NCI-H774 (cell line): ENCODE measurements at regions not wholly inside any gene's neighbourhood (a gene's known extent, or its start where the extent isn't known, plus 50 kb on each side); places are given as distances from the start of the nearest gene placed in this dataset.
"Not testable (repeated sequence)": the region's sequence is repeated elsewhere in the genome, so short reads cannot be mapped to it uniquely, and the experiment has no call there.

ENCODE experiments used
- DNase-seq: peaks from one replicate; lab custom pipeline; 2025; lab: John Stamatoyannopoulos, UW

DNA sequence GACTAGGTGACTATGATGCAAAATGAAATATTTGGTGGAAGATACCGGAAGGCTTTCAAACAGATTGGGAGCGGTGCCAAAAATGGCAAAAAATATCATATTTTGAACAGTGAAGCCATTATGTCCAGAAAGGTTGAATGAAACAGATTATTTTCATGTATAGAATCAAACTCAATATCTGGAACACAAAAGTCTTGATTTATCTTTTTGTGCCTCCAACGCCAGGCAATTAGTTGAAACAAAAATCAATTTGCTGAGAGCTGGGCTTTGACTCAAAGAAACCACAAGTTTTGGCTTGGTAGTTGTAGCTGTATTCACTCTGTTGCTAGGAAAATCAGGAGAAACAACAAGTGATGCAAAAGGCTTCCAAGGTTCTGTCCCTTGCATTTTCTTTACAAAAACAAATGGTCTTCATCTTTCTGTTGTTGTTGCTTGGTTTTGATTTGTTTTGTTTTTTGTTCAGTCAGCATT is 421.7 kb upstream of the TYRP1 start:
- no peak for DNase-seq

DNA sequence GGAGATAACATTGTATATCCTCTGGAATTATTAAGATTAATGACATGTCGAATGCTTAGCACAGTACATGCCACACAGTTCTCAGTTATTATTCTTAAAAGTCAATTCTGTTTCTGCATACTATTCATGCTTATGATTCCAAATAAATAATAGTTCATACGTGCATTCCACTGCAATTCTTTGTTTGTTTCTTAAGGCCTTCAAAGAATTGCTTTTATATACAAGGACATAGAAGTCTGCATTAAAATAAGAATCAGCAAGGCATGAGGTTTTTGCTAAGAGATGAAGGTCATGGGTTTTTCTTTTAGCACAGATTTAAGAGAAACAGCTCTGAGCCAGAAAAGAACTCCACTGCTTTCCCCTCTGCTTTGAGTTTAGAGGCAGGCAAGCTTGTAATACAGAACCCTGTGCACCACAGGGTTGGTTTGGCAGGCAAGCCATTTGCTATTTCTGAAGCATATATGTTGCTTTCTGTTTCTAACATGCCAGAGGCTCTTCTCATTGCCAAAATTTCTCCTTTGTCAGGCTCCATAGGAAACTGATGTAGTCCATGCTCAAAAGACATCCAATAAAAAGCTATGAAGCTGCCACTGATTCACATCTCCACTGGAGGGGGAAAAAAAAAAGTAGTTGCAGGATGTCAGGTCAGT is 420.6 kb upstream of the TYRP1 start:
- no peak for DNase-seq

DNA sequence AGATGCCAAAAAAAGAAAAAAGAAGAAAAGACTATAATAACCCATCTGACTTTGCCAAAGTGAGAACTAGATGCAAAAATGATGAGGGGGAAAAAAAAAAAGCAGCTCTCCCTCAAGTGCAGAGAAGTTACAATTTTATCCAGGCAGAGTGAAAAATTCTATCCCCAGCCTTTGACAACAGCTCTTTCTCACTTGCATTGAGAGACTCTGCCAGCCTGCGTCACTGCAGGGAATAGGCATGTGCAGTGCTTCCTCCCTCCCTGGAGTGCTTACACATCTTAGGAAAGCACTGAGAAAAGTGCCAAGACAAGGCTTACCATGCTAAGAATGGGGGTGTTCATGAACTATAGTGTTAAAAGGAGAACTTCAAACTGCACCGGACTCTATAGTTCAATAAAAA is 418.6 kb upstream of the TYRP1 start:
- DNase-seq, result no peak

DNA sequence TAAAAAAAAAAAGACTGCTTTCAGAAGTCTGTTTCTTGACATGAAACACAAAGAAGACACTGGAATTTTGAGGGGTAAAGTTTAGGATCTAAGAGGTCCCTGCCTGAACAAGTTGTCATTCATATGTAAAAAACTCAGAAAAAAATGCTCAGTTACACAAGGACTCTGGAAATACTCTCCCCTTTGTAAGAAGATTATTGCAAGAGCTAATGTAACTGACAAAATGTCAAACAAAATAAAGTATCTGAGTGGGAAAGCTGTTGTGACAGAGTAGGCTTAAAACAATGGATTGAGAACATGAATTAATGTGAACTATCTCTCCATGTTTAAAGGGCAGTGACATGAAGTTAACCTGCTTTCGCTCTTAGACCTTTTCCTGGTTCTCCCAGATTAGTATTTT is 416.7 kb upstream of the TYRP1 start:
- DNase-seq, result no peak

DNA sequence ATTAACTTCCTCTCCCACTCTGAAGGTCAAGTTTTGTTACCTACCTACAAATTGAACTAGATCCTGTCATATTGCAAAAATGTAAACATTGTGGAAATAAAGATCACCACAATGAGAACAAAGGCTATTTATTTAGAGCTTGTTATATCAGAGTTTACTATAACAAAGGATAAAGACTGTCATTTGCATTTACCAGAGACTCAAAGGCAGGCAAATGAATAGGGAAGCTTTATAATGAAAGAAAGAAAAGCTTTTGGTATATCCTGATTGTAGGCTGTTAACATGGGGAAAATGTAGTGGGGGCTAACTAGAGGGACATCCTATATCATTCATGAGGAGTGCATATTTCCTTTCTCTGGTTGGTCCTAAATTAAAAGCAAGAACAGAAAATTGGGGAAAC is 403.5 kb upstream of the TYRP1 start:
- no peak for DNase-seq

DNA sequence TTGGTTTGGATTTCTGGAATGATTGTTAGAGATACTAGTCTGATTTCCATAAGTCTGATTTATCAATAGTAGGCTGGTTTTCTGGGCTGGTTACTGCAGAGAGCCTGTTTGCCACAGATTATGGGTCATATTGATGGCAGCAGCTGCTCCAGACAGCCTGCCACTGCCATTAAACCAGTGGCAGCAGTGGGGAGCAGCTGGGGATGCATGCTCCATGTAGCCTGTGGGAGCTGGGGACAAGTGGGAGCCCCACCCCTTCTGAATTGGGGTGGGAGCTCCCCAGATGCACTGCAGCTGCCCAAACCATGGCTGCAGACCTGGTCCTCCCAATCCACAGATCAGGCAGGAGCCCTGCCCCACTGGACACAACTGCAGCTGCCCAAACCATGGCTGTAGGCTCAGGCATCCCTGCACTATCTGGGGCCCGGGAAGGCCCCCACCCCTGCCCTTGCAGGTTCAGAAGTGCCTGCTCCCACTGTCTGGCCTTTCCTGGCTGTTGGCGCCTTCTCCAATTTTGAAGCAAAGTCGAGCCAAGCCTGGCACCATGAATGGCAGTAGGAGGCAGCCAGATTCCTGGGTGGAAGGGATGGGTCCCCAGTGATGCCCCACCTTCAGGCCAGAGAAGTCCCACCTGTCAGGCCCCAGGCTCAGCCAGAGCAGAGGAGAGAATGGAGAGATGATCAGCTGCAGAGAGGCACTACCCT is 402.9 kb upstream of the TYRP1 start:
- no peak for DNase-seq

DNA sequence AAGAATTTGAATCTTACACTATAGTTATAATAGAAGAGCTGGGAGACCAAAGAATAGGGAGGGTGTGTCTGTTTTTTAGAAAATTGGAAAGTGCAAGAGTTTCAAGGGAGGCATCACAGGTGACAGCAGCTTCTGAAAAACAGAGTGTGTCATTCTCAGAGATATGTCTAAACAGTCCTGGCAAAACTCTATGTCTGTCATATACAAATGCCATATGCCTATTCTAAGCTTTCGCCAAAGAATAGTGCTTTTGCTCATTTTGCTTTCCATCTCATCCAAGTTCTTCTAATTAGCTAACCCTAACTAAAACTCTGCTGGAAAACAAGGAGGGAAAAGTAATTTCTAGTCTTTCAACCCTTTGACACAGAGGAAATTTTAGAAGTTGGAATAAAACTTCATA is 388.0 kb upstream of the TYRP1 start:
- DNase-seq, result no peak

DNA sequence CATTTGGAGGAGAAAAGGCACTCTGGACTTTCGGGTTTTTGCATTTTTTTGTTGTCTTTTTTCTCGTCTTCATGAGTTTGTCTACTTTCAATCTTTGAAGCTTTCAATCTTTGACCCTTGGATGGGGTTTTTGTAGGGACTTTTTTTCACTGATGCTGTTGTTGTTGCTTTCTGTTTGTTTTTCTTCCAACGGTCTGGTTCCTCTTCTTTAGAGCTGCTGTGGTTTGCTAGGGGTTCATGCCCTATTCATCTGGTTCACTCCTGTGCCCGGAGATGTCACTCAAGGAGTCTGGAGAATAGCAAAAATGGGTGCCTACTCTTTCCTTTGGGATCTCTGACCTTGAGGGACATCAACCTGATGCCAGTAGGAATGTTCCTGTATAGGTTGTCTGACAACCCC is 378.6 kb upstream of the TYRP1 start:
- no peak for DNase-seq

DNA sequence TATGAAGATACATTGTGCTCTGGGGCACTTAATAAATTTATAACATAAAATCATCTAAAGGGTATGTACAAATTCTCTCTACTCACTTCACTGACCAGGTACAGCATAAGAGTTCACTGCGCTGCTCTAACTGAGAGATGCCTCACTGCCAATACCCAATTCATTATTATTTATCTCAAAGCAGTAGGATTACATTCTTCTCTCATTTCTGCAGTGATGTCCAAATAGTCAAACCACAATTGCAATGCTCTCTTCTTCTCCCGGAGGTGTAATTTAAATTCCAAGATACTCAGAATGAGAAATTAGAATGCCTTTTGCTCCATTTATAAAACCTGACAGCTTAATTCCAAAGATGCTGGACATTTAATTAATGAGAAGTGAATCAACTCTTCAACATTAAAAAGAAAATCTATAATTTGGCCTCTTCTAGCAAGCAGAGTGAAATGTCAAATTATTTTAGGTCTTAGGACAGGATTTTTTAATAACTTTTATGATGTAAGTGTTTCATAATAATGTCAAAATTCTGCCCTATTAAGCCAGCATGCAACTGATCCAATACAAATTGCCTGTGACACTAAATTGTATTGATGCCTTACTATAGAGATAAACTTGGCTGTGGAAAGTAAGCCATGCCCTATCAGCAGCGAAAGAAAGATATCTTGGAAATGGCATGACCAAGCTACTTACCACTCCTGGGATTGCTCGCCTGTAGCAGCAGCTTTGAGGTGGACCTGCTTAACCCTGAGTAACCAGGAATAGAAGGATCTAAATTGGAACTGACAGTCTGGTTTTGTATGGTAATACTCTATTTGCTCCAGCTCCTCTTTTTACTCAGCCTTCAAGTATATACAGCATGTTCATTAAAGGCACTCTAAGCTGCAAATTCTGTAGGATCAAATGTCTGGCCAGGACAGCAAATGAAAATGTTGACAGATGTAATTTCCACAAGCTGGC is 374.2 kb upstream of the TYRP1 start:
- DNase-seq, result no peak

DNA sequence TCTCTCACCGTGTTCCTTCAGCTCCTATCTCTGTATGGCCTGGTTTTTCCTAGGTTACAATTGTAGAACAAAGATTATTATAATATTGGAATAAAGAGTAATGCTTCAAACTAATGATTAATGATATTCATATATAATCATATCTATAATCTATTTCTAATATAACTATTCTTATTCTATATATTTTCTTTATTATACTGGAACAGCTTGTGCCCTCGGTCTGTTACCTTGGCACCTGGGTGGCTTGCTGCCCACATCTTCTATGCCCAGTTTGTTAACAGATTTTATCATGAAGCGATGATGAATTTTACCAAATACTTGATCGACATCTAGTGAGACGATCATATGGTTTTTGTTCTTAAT is 363.6 kb upstream of the TYRP1 start:
- DNase-seq, result no peak

DNA sequence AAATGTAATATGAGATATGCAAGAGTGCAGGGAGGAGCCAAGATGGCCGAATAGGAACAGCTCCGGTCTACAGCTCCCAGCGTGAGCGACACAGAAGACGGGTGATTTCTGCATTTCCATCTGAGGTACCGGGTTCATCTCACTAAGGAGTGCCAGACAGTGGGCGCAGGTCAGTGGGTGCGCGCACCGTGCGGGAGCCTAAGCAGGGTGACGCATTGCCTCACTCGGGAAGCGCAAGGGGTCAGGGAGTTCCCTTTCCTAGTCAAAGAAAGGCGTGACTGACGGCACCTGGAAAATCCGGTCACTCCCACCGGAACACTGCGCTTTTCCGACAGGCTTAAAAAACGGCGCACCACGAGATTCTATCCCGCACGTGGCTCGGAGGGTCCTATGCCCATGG is 359.2 kb upstream of the TYRP1 start:
- not testable (repeated sequence) for DNase-seq

DNA sequence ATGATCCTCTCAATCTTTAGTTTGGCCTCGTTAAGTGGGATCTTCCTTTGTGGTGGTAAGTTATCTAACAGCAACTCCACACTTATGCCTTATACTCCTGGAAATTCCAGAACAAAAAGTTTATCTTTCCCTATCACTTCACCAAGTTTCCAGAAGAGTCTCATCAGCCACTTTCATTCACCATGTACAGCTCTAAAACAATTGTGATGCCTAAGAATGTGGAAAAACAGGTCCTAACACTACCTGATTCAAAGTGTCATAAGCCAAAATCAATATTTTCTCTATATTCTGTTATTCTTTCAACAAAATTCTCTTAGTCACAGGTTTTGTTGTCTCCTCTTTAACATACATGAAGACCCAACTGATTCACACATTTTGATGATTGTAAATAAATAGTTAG is 342.4 kb upstream of the TYRP1 start:
- no peak for DNase-seq

DNA sequence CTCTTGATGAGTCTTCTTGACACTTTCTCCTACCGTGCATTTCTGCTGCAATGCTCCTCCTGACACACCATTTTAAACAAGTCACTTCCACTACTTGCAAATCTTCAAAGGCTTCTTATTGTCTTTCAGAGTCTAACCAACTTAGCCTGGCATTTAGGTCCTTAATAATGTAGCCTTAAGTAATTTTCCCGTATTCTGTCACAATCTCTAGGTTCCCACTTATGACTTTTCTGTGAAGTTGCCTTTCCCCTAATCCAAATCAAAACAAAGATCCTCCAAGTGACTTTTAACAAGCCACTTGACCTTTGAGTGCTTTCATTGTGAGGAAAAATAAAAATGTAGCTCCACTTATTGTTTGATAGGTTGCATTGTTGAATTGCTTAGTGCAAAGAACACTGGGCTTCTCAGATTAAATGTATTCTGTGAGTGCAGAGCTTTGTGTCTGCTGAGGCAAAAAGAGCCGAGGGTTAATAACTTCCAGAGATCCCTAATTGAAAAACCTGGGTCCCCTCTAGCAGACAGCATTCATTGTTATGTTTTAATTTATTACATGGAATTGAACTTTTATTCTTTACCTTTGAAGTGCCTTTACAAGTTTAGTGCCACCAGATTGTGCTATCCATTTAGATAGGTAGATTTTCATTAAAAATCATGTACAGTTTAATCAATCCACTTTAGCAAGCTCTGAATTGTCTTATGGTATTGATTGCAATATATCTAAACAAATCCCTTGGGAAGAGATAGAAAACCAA is 341.7 kb upstream of the TYRP1 start:
- no peak for DNase-seq

DNA sequence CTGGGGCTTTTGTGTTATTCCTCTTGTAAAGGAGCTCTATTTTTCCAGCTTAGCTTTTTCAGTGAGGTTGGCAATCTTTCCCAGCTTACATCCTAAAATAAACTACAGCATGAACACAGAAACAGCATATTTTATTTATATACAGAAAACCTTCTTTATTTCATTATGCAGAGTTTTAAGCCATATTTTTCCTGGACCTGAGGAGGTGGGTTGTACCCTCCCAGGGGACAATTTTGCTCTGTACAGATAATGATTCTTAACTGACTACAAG is 341.2 kb upstream of the TYRP1 start:
- DNase-seq, result no peak

DNA sequence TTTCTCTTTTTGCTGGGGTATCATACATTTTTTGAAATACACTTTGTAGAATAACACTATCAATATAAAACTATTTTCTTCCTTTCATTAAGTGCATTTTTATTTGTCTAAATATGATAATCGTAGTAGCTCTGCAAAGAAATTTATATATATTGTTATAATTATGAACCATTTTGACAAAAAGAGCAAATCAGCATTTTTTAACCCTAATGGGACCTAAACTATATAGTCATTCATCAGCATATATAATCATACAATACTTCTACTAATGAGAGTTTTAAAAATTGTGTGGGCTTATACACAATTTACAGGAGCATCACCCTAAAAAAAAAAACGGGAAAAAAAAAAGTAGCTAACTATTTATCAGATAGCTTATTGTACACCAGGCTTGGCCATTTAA is 329.7 kb upstream of the TYRP1 start:
- DNase-seq, result no peak

DNA sequence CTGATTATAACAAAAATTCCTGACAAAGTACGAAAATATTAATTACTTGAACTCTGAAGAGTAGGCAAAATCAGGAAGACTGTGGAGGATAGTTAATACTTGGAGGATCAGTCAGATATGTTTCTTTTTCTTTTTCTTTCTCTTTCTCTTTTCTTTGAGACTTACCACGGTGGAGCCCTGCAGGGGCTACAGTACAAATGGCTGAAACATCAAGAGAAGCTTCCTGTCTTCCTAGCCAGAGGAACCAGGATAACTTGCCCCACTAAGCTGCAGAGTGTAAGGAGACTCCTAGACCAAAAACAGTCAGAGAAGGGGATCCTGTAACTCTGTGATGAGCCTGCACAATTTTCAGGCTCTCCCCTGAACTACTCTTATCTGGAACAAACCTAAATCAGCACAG is 324.6 kb upstream of the TYRP1 start:
- no peak for DNase-seq

DNA sequence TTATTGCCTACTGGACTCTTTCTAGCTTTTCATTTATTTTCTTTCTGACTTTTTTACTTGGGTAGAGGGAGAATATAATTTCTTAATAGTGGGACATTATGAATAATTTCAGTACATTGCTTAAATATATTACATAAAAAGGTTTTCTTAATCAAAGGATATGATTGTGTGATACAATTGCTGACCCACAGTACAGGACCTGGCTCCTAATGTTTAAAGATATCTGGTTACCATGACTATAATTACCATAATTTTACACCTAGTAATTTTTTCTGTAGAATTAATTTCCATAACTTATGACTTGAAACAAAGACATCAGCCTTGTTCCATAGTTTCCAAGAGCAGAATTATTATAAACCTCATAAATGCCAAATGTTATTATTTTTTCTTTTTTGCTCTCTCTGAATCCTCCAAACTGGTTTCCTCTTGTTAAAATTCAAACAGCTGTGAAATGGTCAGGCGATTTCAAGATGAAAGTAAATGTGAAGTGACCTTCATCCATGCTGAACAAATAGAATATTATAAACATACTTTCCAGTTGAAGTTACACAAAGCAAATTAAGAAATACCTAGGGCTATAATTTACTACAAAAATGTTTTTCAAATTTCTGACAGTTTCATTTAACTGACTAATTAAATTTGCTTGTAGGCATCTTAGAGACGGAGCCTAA is 301.2 kb upstream of the TYRP1 start:
- DNase-seq, result no peak

DNA sequence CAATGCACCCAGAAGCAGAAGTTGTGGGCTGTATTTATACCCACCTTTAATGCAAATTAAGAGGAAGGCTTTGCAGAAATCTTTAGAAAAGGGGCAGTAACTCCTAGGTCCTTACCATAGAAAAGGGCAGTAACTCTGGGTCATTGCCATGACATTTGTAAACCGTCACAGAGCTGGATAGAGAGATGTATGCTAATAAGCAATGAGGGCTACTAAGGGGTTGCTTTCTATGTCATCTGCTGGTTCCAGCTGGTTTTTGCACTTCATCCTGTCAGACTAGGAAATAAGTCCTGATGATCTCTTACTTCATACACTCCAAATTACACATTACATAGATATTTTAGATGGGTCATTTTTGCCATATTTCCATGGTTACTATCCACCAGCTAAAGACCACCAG is 299.1 kb upstream of the TYRP1 start:
- DNase-seq, result no peak

DNA sequence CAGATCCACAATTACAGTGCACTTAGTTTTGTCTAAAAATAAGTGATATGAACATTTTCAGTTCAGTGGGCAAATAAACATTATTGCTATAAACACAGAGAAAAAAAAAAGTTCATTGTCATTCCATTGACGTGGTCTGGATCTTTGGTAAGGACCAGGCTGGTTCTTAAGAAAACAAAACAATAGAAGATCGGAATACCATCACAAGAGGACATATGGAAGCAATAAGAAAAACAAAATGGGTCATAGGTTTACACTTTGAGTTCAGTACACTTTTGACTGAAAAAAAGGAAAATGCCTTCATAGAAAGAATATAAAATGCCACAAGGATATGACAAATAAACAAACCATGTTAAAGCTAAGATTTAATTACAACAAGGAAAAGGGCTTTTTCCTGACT is 289.5 kb upstream of the TYRP1 start:
- no peak for DNase-seq

DNA sequence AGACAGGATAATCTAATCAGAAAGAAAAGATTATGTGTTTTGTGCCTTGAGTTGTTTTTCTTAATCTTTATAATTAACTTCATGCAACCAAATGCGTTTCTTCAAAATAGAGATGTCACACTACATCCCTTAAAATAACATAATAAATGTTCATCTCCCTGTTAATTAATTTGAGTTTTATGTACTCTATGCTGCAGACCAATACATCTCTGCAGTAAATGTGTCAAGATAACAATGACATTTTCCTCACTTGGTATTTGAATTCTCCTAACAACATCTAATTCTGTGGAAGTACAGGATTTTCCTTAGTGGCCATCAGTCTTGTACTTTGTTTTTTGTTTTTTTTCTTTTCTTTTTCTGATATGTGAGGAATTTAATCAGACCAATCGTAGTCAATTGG is 279.2 kb upstream of the TYRP1 start:
- DNase-seq, result no peak

DNA sequence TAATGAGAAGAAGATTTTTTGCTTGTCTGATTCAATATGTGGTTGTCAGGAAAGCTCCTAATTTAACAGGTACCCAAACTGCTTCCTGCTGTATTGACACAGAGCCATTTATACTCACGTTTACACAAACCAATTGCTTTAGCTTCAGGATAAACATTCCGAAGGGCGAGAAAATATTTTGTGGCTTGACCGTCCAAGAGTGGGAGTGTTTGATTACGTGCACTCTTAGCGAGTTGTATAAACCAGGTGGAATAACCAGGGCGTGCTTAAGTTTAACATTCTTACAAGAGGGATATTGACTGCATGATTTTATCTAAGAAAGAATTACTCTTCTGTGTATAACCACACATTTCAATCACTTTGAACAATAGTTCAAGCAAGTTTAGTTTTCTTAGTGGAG is 278.7 kb upstream of the TYRP1 start:
- DNase-seq, result peak; percentile 72

DNA sequence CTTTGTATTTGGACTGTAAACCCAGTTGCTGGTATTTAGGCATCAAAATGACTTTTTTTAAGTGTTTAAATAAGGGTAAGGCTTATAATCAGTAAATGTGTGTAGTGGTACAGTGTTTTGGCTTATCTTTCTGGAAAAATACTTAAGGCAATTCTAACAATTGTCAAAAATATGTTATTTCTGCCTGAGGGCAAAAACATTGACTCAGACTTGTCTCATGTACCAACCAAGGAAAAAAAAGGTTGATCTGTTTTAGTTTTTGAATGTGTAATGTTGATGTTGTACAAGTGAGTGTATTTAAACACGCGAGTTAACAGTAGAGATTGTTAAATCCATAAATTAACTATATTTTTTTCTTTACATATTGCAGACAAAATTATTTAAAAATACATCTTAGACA is 277.8 kb upstream of the TYRP1 start:
- no peak for DNase-seq
